ENCODE measurements at regions not wholly inside any gene's neighbourhood (a gene's known extent, or its start where the extent isn't known, plus 50 kb on each side); places are given as distances from the start of the nearest gene placed in this dataset.

DNA sequence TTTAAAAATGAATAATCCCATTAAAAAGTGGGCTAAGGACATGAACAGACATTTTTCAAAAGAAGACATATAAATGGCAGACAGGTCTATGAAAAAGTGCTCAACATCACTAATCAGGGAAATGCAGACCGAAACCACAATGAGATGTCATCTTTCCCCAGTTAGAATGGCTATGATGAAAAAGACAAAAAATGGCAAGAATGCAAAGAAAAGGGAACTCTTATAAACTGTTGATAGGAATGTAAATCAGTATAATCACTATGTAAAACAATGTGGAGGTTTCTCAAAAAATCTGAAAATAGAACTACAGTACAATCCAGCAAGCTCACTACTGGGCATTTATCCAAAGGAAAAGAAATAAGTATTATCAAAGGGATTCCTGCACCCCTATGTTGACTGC is 169.2 kb downstream of the METTL4 start:
- DNase-seq (ENCODE audit: low read depth, low spot score), result no peak
- POLR2A ChIA-PET, result no interaction called here
- TF ChIP-seq FOSL1 (IDR thresholded peaks at IDR 0.05; ENCODE audit: low read depth) (no peak), EZH2 (IDR thresholded peaks at IDR 0.05) (no peak), TCF7L2 (IDR thresholded peaks at IDR 0.05; ENCODE audit: borderline replicate concordance, extremely low read depth, insufficient read depth, insufficient read length) (no peak), ZNF274 (IDR thresholded peaks at IDR 0.05; ENCODE audit: low read depth, low read length) (no peak), EZH2phosphoT487 (IDR thresholded peaks at IDR 0.05; ENCODE audit: borderline replicate concordance) (no peak), YY1 (IDR thresholded peaks at IDR 0.05; ENCODE audit: extremely low read depth, insufficient replicate concordance, low read depth, low read length) (no peak), ZFX (IDR thresholded peaks at IDR 0.05) (no peak), RAD21 (IDR thresholded peaks at IDR 0.05; ENCODE audit: low read depth) (no peak), JUND (IDR thresholded peaks at IDR 0.05) (no peak), CEBPB (IDR thresholded peaks at IDR 0.05; ENCODE audit: low read depth) (no peak), SRF (IDR thresholded peaks at IDR 0.05; ENCODE audit: low read depth) (no peak), POLR2A (IDR thresholded peaks at IDR 0.05; ENCODE audit: borderline replicate concordance, extremely low read depth, insufficient read depth, insufficient read length) (no peak)
- TF ChIP-seq, protein P1, sequence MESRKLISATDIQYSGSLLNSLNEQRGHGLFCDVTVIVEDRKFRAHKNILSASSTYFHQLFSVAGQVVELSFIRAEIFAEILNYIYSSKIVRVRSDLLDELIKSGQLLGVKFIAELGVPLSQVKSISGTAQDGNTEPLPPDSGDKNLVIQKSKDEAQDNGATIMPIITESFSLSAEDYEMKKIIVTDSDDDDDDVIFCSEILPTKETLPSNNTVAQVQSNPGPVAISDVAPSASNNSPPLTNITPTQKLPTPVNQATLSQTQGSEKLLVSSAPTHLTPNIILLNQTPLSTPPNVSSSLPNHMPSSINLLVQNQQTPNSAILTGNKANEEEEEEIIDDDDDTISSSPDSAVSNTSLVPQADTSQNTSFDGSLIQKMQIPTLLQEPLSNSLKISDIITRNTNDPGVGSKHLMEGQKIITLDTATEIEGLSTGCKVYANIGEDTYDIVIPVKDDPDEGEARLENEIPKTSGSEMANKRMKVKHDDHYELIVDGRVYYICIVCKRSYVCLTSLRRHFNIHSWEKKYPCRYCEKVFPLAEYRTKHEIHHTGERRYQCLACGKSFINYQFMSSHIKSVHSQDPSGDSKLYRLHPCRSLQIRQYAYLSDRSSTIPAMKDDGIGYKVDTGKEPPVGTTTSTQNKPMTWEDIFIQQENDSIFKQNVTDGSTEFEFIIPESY (IDR thresholded peaks at IDR 0.05; ENCODE audit: extremely low read depth, insufficient replicate concordance, low read length), result no peak
- TF ChIP-seq, protein P2, sequence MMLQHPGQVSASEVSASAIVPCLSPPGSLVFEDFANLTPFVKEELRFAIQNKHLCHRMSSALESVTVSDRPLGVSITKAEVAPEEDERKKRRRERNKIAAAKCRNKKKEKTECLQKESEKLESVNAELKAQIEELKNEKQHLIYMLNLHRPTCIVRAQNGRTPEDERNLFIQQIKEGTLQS (IDR thresholded peaks at IDR 0.05), result no peak
- TF ChIP-seq, protein P3, sequence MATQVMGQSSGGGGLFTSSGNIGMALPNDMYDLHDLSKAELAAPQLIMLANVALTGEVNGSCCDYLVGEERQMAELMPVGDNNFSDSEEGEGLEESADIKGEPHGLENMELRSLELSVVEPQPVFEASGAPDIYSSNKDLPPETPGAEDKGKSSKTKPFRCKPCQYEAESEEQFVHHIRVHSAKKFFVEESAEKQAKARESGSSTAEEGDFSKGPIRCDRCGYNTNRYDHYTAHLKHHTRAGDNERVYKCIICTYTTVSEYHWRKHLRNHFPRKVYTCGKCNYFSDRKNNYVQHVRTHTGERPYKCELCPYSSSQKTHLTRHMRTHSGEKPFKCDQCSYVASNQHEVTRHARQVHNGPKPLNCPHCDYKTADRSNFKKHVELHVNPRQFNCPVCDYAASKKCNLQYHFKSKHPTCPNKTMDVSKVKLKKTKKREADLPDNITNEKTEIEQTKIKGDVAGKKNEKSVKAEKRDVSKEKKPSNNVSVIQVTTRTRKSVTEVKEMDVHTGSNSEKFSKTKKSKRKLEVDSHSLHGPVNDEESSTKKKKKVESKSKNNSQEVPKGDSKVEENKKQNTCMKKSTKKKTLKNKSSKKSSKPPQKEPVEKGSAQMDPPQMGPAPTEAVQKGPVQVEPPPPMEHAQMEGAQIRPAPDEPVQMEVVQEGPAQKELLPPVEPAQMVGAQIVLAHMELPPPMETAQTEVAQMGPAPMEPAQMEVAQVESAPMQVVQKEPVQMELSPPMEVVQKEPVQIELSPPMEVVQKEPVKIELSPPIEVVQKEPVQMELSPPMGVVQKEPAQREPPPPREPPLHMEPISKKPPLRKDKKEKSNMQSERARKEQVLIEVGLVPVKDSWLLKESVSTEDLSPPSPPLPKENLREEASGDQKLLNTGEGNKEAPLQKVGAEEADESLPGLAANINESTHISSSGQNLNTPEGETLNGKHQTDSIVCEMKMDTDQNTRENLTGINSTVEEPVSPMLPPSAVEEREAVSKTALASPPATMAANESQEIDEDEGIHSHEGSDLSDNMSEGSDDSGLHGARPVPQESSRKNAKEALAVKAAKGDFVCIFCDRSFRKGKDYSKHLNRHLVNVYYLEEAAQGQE (IDR thresholded peaks at IDR 0.05; ENCODE audit: low read depth), result no peak
- TF ChIP-seq, protein P4, sequence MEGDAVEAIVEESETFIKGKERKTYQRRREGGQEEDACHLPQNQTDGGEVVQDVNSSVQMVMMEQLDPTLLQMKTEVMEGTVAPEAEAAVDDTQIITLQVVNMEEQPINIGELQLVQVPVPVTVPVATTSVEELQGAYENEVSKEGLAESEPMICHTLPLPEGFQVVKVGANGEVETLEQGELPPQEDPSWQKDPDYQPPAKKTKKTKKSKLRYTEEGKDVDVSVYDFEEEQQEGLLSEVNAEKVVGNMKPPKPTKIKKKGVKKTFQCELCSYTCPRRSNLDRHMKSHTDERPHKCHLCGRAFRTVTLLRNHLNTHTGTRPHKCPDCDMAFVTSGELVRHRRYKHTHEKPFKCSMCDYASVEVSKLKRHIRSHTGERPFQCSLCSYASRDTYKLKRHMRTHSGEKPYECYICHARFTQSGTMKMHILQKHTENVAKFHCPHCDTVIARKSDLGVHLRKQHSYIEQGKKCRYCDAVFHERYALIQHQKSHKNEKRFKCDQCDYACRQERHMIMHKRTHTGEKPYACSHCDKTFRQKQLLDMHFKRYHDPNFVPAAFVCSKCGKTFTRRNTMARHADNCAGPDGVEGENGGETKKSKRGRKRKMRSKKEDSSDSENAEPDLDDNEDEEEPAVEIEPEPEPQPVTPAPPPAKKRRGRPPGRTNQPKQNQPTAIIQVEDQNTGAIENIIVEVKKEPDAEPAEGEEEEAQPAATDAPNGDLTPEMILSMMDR (IDR thresholded peaks at IDR 0.05 in 2 of 3, conservative IDR thresholded peaks at IDR 0.05 in 1 of 3; ENCODE audit: borderline replicate concordance in 1 of 3, insufficient read depth in 1 of 3, low read depth in 2 of 3, low read length in 2 of 3), result no peak
- Histone ChIP-seq H3K9me2 (ENCODE audit: insufficient read depth) (no peaks in the 10 kb centered on the region), H2AFZ (ENCODE audit: low read depth, low read length, poor library complexity, severe bottlenecking) (no peak overlapping the region), H3K9me3 (ENCODE audit: control insufficient read depth in 1 of 2, insufficient read depth in 1 of 2, low read depth in 1 of 2, low read length in 2 of 2) (no peaks in the 10 kb centered on the region), H3K4me1 (ENCODE audit: control insufficient read depth in 1 of 2, insufficient read depth in 2 of 2, low read length in 2 of 2) (no peaks in the 10 kb centered on the region), H3K9ac (ENCODE audit: low read length) (no peak overlapping the region), H3K27ac (ENCODE audit: low read depth, low read length) (no peak overlapping the region), H3K4me3 (replicated peaks in 1 of 2; ENCODE audit: low read depth in 1 of 2, low read length in 2 of 2) (no peak overlapping the region), H4K20me1 (ENCODE audit: insufficient read depth) (no peaks in the 10 kb centered on the region), H3K79me2 (ENCODE audit: insufficient read depth, low read length) (no peaks in the 10 kb centered on the region), H3K4me2 (ENCODE audit: low read length) (no peak overlapping the region), H3K27me3 (ENCODE audit: insufficient read depth, low read length) (no peaks in the 10 kb centered on the region), H3K36me3 (ENCODE audit: control insufficient read depth in 1 of 2, insufficient read depth in 2 of 2, low read length in 2 of 2) (no peaks in the 10 kb centered on the region)
- CTCF ChIA-PET, result no interaction called here
- RAD21 ChIA-PET (ENCODE audit: low non-redundant PET in 1 of 2, low total read pairs in 2 of 2, uncharacterized antibody in 2 of 2, unreplicated experiment in 2 of 2), result no interaction called here
- no peak for ATAC-seq
- intact Hi-C loops (cut with micrococcal nuclease), result no loop called here
- BruUV-seq (replicated peaks), result no TSS peak
